ENCODE measurements at regions not wholly inside any gene's neighbourhood (a gene's known extent, or its start where the extent isn't known, plus 50 kb on each side); places are given as distances from the start of the nearest gene placed in this dataset.

DNA sequence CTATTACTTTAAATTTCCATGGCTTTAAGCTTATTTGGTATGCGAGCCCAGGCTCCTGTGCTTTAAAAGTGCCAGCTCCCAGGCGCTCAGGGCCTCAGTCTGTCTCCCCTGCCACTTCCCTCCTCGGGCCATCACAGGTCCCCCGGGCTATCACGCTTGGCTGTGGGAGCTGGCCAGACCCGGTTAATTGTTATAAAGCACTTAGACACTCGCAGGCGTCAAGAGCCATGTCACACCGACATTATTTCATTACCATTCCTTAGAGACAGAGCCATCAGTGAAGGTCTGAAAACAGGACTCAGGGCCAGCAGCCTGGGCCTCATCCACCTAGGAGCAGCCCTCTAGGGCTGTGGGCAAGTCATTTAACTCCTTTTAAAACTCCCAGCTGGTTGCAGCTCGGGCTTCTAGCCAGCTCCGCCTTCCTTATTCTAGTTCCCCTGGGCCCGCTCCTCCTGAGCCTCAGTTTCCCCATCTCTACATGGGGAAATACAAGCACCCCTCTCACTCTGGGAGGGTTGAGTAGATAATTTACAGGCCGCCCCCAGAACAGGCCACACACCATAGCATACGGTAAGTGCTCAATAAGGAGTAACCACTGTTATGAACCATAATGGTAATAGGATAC is 99.0 kb downstream of the HMX1 start:
- RAD21 ChIA-PET (ENCODE audit: unreplicated experiment): no interaction called here
- 44% methylated on average over 14 of the region's 14 CpGs for WGBS (ENCODE audit: insufficient coverage, insufficient replicate concordance, low lambda C conversion rate, missing lambda C conversion rate)
- Histone ChIP-seq H3K27ac (ENCODE audit: control insufficient read depth, insufficient read depth) (no peak overlapping the region), H3K9ac (ENCODE audit: control insufficient read depth, insufficient read depth, low read length) (no peak overlapping the region), H4K20me1 (ENCODE audit: control insufficient read depth, insufficient read depth) (no peaks in the 10 kb centered on the region), H3K9me3 (replicated peaks; ENCODE audit: control insufficient read depth, insufficient read depth, low read length) (no peaks in the 10 kb centered on the region), H3K4me2 (ENCODE audit: control insufficient read depth, insufficient read depth) (no peak overlapping the region), H3K4me1 (ENCODE audit: control insufficient read depth, insufficient read depth, low read length) (no peaks in the 10 kb centered on the region), H3K36me3 (ENCODE audit: control insufficient read depth in 2 of 2, insufficient read depth in 2 of 2, low read length in 1 of 2) (no peaks in the 10 kb centered on the region), H3K4me3 (no peak overlapping the region), H3K79me2 (ENCODE audit: control insufficient read depth, insufficient read depth, low read length) (no peaks in the 10 kb centered on the region), H3K27me3 (replicated peaks in 1 of 2; ENCODE audit: control insufficient read depth in 2 of 2, insufficient read depth in 2 of 2, low read length in 1 of 2) (no peaks in the 10 kb centered on the region), H2AFZ (ENCODE audit: control insufficient read depth, low read depth, low read length) (no peak overlapping the region)
- intact Hi-C loops (cut with micrococcal nuclease; ENCODE audit: unreplicated experiment): no loop called here
- in situ Hi-C loops (cut with MboI): no loop called here
- DNase-seq (ENCODE audit: low read depth, low spot score) (no peak), FAIRE-seq (no peak), ATAC-seq (no peak)
- POLR2A ChIA-PET: no interaction called here
- no TSS peak for BruUV-seq (replicated peaks)
- SMC1A ChIA-PET (ENCODE audit: uncharacterized antibody, unreplicated experiment): no interaction called here
- CTCF ChIA-PET: no interaction called here
- TF ChIP-seq IRF3 (IDR thresholded peaks at IDR 0.05): no peak
- no peak for TF ChIP-seq E2F8 (IDR thresholded peaks at IDR 0.05; ENCODE audit: low read depth, partially characterized antibody)
- TF ChIP-seq CREM (IDR thresholded peaks at IDR 0.05; ENCODE audit: low read depth): no peak
- no peak for TF ChIP-seq ELK1 (IDR thresholded peaks at IDR 0.05; ENCODE audit: low read depth, low read length)
- TF ChIP-seq, protein P1, sequence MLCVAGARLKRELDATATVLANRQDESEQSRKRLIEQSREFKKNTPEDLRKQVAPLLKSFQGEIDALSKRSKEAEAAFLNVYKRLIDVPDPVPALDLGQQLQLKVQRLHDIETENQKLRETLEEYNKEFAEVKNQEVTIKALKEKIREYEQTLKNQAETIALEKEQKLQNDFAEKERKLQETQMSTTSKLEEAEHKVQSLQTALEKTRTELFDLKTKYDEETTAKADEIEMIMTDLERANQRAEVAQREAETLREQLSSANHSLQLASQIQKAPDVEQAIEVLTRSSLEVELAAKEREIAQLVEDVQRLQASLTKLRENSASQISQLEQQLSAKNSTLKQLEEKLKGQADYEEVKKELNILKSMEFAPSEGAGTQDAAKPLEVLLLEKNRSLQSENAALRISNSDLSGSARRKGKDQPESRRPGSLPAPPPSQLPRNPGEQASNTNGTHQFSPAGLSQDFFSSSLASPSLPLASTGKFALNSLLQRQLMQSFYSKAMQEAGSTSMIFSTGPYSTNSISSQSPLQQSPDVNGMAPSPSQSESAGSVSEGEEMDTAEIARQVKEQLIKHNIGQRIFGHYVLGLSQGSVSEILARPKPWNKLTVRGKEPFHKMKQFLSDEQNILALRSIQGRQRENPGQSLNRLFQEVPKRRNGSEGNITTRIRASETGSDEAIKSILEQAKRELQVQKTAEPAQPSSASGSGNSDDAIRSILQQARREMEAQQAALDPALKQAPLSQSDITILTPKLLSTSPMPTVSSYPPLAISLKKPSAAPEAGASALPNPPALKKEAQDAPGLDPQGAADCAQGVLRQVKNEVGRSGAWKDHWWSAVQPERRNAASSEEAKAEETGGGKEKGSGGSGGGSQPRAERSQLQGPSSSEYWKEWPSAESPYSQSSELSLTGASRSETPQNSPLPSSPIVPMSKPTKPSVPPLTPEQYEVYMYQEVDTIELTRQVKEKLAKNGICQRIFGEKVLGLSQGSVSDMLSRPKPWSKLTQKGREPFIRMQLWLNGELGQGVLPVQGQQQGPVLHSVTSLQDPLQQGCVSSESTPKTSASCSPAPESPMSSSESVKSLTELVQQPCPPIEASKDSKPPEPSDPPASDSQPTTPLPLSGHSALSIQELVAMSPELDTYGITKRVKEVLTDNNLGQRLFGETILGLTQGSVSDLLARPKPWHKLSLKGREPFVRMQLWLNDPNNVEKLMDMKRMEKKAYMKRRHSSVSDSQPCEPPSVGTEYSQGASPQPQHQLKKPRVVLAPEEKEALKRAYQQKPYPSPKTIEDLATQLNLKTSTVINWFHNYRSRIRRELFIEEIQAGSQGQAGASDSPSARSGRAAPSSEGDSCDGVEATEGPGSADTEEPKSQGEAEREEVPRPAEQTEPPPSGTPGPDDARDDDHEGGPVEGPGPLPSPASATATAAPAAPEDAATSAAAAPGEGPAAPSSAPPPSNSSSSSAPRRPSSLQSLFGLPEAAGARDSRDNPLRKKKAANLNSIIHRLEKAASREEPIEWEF (IDR thresholded peaks at IDR 0.05; ENCODE audit: insufficient replicate concordance, low read depth, low read length): no peak
- no peak for TF ChIP-seq FOXK2 (IDR thresholded peaks at IDR 0.05)
- TF ChIP-seq CTCF (IDR thresholded peaks at IDR 0.05 in 2 of 3, conservative IDR thresholded peaks at IDR 0.05 in 1 of 3; ENCODE audit: control insufficient read depth in 2 of 3, extremely low read depth in 1 of 3, insufficient read depth in 1 of 3, low read depth in 3 of 3, low read length in 3 of 3): no peak
- no peak for TF ChIP-seq GATAD2B (conservative IDR thresholded peaks at IDR 0.05; ENCODE audit: low read depth)
- TF ChIP-seq MAX (IDR thresholded peaks at IDR 0.05; ENCODE audit: low read depth, low read length): no peak
